CD4-positive, alpha-beta T cell treated with Interleukin-4 for 1 hour (primary cell): ENCODE measurements at regions not wholly inside any gene's neighbourhood (a gene's known extent, or its start where the extent isn't known, plus 50 kb on each side); places are given as distances from the start of the nearest gene placed in this dataset.

Experiments used
- DNase-seq, 2 donors: peaks; one replicate each; pipeline ENCODE4 v3.0.0-alpha.2; 2020 to 2022

DNA sequence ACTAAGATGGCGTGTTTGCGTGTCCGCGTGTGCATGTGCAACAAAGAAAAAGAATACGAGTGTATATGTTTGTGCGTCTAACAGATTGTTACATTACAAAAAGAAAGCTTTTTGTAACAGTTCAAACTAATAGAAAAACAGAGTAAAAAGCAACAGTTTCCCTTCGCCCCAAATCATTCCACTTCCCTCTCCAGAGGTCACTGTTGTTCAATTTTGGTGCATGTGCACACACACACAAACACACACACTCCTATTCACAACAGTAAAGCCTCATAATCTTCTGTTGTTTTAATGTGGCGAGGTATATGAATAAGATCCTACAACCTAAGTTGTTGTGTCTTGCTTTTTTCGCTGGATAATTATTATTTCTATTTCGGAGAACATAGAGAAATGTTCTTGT lies 357.3 kb upstream of the SLC8A1 start:
- DNase-seq = no peak

DNA sequence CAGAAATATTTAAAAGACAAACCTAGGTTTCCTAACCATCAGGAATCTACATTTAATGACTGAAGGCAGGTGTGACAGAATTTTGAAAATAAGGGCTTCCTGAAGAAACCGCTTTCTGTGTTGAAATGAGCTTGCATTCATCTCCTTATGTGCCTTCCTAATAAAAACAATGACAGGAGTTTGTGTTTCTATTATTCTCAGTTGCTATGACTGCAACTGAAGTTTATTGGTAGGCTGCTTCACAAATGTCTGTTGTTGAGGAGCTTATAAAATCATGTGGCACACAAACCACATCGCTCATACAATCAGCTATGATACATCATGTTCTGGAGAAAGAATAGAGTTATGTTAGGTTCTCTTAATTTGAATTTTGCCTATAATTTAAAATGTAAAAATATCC lies 362.7 kb upstream of the SLC8A1 start:
- no peak for DNase-seq

DNA sequence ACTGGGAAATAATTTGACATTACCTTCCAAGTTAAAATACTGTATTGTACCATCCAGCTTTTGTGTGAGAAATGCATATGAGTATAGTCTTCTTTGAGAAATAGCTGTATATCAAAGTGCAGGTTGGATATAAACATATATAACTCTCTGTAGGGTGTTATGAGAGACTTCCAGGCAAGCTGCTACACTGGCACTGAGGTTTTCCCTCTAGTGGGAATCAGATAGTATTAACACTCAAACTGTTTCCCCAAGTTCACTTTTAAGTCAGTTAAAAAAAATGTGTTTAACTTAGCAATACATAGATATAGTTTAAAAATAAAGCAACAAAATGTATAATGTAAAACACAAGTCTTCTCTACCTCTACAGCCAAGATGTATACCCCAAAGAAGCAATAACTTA lies 368.4 kb upstream of the SLC8A1 start:
- DNase-seq = no peak

DNA sequence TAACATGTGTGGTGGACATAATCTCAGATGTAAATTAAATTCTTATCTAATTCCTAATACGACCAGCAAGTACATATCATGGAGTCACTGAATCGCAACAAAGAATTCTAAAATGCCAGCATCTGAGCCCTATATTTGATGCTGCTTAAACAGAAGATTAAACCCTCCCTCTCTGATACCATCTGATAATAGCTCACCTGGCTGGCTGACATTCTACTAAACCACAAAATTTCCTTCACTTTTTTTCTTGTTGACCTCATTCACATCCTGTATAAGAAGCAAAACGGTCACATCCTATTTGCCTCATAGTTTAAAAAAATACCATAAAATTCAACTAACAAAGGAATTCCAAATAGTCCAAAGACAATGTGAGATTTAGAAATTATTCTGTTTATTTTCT lies 371.6 kb upstream of the SLC8A1 start:
- peak in 1 of 2 donors; percentile 21 for DNase-seq

DNA sequence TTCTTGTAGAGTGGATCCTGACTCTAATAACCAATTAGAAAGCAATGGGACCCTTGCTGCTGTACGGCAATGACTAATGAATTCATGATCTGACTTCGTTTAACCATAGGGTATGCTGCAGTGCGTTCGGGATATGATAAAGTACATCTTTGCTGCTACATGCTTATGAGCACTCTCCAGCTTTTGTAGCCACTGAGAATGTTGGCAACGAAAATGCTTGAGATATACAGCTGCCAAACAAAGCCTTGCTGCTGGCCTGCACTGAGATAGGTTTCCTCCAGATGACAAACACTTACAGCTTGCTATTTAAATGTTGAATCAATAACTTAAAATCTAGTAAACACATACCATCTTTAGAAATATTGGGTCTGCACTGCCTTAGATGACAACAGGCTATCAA lies 372.4 kb upstream of the SLC8A1 start:
- no peak for DNase-seq

DNA sequence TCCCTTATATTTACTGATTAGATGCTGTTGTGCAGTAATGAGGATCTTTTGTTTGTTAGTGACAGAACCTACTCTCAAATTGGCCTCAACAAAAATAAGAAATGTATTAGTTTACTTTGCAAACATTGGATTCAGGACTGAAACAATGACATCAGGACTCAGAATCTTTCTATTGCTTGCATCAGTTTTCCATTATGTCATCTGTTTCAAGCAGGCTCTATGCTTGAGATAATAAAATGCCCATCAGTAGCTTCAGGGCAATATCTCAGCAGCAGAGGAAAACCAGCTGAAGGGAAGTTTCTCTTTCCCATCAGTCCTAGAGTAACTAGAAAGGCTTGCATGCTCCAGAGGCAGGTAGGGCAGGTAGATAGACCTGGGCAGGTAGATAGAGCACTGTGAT lies 375.5 kb upstream of the SLC8A1 start:
- no peak for DNase-seq

DNA sequence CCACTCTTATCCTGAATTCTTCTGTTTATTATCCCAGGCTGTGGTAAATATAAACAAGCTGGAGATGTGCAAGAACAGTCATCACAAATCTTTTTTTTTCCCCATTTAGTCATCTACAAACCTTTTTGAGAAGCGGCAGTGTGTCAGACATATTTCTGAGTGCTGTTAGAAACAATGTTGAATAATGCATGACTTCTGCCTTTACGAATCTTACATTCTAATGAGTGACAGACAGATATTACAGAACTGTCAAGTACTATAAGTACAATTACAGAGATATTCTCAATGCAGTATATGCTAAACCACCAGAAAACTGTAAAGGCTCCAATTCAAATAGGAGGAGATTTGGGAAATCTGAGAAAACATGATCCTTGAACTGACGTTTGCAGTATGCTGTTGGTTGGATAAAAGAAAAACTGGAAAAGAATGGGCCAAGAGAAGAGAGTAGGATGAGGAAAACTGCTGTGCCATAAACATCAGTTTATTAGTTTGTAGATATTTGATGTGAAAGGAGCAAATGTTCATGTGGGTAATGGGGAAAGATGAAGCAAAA lies 379.5 kb upstream of the SLC8A1 start:
- no peak for DNase-seq

DNA sequence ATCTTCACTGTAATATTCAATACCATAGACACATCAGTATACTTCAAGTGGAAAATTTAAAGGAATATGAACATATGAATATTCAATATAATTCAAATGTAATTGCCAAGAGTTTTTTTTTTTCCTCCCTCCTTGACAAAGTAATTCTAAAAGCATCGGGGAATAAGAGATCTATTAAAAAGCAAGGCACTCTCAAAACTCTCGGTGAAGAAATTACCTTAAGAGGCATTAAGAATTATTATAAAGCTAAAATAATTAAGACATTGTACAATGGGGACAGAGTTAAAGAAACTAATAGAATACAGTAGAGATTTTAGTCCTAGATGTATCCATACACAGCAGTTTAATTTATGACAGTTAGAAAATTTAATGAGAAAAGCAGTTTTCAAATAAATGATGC lies 390.0 kb upstream of the SLC8A1 start:
- DNase-seq = no peak

DNA sequence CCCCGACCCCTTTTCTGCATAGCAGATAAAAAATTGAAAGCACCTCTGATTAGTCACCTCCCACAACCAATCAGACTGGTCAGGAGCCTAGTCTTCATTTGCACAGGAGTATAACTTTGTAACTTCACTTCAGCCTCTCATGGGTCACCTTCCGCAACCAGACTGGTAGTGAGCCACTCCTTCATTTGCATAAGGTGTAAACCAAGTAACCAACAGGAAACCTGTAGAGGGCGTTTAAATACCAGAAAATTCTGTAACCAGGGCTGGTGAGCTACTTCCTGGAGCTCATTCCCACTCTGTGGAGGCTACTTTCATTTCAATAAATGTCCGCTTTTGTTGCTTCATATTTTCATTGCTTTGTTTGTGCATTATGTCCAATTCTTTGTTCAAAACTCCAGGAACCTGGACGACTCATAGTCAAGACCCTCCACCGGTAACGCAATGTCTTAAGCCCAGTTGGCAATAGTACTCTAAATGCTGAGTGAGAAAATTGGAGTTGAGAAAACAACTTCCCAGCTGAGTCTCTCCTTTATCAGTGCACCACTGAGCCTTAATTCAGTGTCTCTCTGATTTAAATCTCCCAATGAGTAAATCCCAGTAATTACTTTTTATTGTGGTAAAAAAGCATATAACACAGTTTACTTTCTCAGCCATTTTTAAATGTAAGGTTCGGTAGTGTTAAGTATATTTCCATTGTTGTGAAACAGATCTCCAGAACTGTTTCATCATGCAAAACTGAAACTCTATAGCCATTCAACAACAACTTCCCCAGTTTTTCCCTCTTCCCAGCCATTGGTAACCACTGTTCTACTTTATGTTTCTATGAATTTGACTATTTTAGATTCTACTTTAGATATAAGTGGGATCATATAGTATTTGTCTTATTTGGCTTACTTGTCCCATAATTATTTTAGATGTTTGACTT lies 392.7 kb upstream of the SLC8A1 start:
- no peak for DNase-seq

DNA sequence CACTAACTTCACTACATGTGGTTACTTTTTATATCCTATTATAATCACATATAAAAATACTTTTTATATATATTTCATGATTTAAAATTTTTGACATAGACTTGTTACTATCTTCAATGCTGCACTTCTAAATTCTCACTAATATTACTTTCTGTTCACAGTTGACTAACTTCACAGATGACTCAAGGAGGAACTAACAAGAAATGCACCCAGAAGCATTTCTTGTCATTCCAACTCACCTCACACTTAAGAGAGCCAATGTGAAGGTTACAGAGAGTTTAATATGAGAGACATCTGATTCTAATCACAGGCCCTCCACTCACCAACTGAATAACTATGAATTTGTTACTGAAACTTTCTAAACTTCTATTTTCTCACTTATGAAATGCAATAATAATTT lies 399.8 kb upstream of the SLC8A1 start:
- no peak for DNase-seq

DNA sequence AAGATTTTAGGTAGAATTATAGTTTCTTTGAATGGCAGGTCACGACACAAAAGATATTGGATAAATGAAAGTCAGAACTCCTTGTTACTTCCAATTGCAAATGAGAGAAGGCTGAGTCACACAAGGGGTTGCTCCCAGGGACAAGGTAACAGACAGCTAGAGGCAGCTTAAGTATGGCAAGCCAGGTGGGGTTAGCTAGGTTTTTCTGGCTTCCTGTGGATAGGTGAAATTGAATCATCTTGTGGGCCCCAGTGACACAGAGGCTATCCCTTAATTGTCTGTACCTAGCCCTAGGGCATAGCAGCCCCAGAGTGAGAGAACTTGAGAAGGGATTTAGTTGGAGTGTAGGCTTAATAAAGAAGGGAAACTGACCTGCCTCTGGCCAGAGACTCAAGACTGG lies 407.7 kb upstream of the SLC8A1 start:
- no peak for DNase-seq

DNA sequence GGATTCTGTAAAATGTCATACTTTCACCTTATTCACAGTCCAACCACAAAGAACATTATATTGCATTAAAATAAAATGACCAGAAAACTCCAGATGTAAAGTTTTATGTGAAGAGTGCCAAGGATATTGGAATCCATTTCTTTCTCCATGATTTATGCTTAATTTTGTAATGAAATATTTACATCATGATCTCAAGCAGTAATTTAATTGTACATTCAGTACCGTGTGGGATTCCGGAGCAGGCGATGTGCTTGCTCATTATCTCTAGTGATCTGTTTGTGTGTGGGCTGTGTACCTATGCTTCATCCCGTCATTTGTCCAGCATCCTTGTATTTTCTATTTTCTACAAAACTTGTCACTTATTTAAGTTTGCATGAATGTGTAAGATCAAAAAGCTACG lies 415.9 kb upstream of the SLC8A1 start:
- DNase-seq = no peak

DNA sequence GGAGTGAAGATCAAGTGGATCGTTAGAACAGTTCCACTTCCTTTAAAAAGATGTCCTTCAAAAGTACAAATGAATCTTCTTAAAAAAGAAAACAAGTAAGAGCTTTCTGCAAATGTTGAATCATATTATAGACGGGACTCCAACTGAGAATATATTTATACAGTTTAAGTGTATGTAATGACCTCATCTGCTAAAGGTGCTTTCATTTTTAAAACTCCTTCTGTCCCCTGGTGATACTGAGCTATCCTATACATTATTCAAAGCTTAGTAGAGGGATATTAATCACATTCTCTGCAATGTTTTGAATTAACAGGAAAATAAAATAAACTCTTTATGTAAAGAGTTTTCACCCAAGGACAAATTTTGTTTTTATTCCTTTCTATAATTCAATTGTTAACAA lies 420.7 kb upstream of the SLC8A1 start:
- DNase-seq = no peak

DNA sequence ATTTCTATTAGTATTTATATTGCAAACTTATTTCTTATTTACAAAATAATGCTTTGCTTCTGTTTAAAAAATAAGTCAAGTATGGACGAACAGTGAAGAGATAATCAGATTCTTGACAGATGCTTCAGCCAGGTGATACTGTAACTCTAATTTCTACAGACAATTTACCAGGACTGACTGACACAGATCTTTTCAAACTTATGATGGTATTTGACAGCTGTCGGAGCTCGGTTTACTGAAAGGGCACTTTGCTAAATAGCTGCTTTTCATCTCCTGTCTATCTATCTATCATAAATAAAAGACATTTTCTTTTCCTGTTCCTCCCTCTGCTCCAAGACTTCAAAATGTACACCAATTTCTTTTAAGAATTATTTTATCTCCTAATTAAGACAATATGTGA lies 422.5 kb upstream of the SLC8A1 start:
- no peak for DNase-seq

DNA sequence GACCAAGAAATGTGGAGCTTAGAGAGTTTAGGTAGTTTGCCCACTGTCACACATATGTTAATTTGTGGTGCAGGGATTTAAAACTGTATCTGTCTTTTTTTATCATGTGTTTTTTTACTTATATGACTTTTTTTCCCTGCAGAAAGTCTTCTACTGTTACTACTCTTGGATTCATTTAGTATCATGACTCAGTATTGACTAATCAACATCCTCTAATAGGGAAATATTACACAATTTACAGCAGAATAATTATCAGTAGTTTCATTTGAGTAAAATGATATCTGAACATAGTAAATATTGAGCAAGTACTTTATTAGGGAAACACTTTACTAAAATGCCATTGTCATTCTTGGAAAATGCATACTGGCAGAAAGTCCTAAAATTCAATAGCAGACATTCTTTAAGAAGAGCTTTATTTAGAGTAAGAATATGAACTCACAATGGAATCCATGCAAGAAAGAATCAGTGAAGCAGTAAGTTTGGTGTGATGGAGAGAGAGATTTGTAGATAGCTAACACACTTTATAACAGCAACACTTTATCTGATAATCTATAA lies 425.9 kb upstream of the SLC8A1 start:
- no peak for DNase-seq

DNA sequence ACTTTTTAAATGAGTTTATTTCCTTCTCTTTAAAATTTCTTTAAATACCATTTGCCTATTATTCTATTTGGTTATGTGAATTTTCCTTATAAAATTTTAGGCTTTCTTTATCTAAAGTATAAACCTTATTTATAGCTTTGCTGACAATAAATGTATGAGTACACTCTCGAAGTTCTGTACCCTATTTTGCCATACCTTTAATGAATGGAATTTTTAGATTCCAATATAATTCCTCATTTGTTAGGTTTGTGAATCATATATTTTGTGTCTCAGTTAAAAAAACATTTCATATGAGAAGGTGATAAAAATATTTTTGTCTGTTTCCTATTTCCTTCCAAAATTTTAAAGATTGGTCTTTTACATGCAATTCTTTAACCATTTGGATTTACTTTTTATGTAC lies 427.4 kb upstream of the SLC8A1 start:
- no peak for DNase-seq

DNA sequence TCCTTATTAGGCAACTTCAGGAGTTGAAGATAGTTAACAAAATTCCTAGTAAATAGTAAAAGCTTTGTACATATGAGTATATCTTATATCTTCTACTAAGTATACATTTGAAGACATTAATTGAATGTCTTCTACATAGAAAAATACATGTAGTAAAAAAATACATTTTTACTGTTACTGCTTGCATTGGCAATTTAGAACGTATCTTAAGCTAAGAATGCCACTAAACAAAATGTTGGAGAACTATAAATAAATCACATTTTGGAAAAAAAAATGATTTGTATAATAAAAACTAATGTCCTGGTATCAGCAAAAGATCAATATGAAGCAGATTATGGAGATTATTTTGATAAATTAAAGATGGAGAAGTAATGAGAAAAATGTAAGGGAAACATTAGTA lies 434.2 kb upstream of the SLC8A1 start:
- no peak for DNase-seq

DNA sequence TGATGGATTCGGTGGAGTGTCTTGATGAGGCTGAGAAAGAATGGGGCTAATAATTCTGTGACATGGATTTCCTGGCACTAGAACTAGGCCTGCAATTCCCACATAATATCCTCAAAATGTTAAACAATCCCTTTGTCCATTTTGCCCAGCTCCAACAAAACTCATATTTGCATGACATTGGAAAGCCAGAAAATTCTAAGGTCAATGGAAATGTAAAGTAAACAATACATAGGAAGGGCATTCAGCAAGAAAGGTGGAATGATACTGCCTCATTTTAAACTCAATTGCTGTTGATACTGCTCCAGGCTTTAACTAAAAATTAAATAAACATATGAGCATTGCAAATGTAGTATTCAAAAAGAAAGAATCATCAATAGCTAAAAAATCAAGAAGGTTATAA lies 434.8 kb upstream of the SLC8A1 start:
- no peak for DNase-seq

DNA sequence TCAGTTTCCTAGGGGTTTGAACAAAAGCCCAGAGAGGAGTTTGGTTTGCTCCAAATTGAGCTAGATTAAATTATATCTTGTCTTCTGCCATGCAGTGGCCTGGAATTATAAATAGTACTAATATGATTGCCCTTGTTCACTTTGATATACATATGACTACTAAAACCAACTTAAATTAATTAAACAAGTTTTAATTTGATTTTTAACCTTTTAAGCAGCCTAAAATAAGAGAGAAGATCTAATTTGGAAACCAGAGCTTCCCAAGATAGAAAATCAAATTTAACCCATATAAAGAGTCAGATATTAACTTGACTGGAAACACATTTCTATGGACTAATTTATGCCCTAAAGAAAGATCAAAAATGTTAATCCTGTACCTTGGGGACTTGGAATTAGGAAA lies 444.5 kb upstream of the SLC8A1 start:
- DNase-seq = no peak

DNA sequence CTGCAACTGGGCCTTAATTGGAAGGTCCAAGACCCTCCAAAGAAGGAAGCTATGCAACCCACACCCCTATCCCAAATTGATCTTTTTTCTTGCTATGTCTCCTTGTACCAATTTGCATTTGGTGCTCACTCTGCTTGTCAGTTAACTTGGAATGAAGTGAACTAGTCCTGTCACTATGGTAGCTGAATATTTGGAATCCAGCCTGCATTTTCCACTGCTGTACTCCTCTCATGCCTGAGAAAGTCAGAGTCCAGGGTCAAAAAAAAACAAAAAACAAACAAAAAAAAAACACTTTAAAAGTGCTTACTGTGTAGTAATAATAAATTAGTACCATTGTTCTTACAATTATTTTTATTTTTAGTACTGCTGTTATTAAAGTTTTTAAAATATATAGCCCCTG lies 462.8 kb upstream of the SLC8A1 start:
- no peak for DNase-seq

DNA sequence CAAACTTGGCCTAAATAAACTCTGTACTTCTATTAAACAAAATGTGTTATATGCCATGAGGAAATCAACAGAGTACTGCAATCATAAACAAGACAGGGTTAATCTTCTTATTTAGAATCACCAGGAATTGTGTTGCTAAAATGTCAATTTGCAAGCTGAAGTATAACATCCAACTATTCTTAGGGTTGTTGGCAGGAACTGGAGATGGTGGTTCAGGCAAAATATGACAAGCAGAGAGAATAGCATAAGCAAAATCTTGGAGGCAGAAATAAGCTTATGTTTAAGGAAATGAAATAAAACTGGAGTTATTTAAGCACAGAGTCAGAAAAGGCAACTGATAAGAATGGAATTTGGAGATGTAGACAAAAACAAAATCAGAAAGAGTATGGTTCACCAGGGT lies 463.8 kb upstream of the SLC8A1 start:
- no peak for DNase-seq

DNA sequence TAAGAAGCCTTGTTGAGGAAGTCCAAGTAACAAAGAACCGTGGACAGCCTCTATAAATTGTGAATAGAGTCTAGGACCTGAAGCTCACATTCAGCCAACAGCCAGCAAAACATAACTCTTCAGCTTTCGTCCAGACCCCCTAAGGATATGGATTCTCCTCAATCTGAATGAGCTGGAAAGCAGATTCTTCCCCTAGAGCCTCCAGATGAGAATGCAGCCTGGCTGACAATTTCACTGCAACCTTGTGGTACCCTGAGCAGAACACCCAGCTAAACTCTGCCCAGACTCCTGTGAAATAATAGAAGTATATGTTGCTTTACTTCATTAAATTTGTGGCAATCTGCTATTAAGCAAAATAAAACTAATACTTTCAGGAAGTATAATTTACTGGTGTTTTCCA lies 483.5 kb upstream of the SLC8A1 start:
- no peak for DNase-seq

DNA sequence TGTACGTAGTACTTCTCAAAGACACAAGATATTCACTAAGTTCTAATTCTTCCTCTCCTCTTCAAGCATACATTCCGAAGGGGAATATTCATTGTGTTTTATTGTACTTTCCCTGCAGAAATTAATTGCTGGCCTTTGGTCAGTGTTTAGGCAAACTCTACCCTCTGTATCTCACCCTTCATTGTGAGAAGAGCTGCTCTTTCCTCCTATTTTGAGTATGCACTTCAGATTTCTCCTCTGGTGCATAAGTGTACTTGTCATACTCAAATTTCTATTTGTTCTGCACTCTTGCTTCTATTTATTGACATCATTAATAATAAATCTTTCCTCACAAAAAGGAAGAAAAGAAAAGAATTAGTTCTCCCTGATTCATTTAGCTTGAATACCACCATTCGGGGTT lies 485.4 kb upstream of the SLC8A1 start:
- DNase-seq = no peak

DNA sequence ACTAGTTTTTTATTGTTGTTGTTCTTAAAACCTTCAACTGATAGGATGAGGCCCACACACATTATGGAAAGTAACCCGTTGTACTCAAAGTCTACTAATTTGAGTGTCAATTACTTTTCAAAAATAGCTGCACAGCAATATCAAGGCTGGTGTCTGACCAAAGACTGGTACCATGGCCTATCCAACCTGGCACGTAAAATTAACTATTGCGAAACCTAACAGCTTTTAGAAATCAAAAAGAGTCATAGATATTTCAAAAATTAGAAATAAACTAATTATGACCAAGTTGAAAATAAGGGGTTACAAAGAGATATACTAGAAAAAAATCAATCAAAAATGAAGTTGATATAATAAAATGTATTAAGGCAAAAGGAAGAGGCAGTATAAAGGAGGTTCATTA lies 501.5 kb upstream of the SLC8A1 start:
- no peak for DNase-seq

DNA sequence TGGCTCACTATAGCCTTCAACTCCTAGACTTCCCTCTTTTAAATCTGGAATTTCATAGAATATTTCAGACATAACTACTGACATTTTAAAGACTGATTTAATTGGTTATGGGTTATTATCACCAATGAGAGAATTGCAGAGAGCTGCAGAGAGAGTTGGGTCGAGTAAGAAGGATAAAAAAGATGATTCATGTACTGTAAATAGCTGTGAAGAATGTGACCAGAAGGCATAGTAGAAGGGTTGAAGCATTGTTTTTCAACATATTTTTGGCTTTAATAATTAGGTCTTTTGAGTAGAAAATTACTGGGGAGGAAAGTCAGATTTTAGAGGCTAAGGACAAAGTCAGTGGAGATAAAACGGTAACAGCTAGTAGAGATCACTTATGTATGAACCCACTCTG lies 503.2 kb upstream of the SLC8A1 start:
- no peak for DNase-seq
